GM19043 (cell line): ENCODE measurements at regions not wholly inside any gene's neighbourhood (a gene's known extent, or its start where the extent isn't known, plus 50 kb on each side); places are given as distances from the start of the nearest gene placed in this dataset.
"Not testable (repeated sequence)": the region's sequence is repeated elsewhere in the genome, so short reads cannot be mapped to it uniquely, and the experiment has no call there.

ENCODE experiments used
- ATAC-seq: cut with Tn5 transposase; IDR thresholded peaks from one replicate; pipeline ENCODE4 v1.9.1; 2021; ENCODE audit warnings: low read depth; ENCODE audit not compliant: unreplicated experiment

DNA sequence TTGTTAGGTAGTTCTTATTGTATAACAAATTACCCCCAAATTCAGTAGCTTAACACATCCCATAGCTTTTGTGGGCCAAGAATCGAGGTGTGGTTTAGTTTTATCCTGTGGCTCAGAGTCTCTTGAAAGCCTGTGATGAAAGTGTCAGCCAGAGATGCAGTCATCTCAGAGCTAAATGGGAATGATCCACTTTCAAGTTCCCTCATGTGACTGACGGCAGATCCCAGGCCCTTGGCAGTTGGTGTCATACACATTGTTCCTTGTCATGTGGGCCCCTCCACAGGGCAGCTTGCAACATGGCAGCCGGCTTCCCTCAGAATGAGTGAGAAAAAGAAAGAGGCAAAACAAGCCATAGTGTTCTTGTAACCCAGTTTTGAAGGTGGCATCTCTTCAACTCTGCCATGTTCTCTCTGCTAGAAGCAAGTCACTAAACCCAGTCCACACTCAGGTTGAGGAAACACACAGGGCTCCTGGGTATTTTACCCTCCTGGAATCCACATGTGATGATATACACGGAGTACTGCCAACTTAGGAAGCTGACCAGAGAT is 153.1 kb upstream of the LRRC61 start:
- ATAC-seq, result not testable (repeated sequence)

DNA sequence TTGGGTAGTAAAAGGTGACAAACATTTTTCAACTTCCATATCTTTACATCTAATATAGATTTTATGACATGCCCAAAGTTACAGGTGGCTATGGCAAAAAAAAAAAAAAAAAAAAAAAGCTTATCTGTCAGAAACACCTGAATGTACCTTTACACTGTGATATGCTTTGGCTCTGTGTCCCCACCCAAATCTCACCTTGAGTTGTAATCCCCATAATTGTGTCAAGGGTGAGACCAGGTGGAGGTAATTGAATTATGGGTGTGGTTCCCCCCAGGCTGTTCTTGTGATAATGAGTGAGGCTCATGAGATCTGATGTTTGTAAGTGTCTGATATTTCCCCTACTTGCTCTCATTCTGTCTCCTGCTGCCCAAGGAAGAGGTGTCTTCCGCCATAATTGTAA is 139.6 kb upstream of the LRRC61 start:
- ATAC-seq, result not testable (repeated sequence)

DNA sequence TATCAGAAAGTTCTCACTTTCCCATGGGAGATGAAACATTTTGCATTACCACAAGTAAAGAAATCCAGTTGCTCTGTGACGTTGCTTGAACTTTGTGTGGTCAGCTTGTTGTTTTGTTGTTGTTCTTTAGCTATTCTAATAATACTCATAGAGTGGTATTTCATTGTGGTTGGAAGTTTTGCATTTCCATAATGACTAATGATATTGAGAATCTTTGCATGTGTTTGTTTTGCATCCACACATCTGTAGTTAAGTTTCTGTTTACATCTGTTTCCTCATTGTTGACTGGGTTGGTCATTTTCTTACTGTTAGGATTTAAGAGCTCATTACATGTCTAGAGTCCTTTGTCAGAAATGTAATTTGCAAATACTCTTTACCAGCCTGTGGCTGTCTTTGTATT is 133.2 kb upstream of the LRRC61 start:
- ATAC-seq, result peak; percentile 89

DNA sequence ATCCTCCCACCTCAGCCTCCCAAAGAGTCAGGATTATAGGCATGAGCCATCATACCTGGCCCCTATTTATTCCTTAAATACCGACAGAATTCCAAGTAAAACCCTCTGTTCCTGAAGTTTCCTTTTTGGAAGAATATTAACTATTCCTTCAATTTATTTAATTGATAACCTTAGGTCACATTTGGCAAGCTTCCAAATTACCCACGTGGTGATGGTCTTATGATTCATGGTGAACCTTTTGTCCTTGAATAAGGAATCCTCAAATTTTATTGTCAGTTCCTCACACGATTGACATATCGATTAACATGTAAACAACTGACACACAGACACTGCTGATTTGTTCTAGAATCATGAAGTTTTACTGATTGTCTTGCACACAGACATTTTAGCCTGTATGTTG is 130.6 kb upstream of the LRRC61 start:
- not testable (repeated sequence) for ATAC-seq

GRCh38 chr7:150193866-150194265 is 129.3 kb upstream of the LRRC61 start:
- ATAC-seq, result not testable (repeated sequence)
